ENCODE measurements at regions not wholly inside any gene's neighbourhood (a gene's known extent, or its start where the extent isn't known, plus 50 kb on each side); places are given as distances from the start of the nearest gene placed in this dataset.

GRCh38 chr22:22111267-22111751 is 128.7 kb upstream of the TOP3B start:
- Mint-ChIP-seq H3K27ac (peak overlapping the region; percentile 25 to 65), H3K4me1 (peaks cover 5 to 23% (median 10%) of the 10 kb centered on the region in 3 donors), H3K36me3 (no peaks in the 10 kb centered on the region), H3K9me3 (no peaks in the 10 kb centered on the region), H3K27me3 (no peaks in the 10 kb centered on the region), H3K4me3 (peak overlapping the region in 1 of 3 donors; percentile 60)
- ATAC-seq (replicated peaks in 1 of 4) (peak in 3 of 4 experiments; percentile 54 to 77 (median 60)), DNase-seq (peak in 1 of 35 experiments; percentile 18)
- Histone ChIP-seq H3K9me3 (no peaks in the 10 kb centered on the region), H3K4me3 (ENCODE audit: control insufficient read depth in 1 of 2, extremely low read depth in 1 of 2, low read length in 1 of 2) (no peak overlapping the region), H3K27ac (ENCODE audit: low read length) (no peak overlapping the region), H3K36me3 (ENCODE audit: control insufficient read depth in 2 of 2, extremely low read depth in 1 of 2, insufficient read depth in 1 of 2, low read length in 1 of 2) (no peaks in the 10 kb centered on the region), H3K4me1 (ENCODE audit: control insufficient read depth in 1 of 2, extremely low read depth in 1 of 2, insufficient read depth in 2 of 2, low read length in 2 of 2) (peaks cover 0 to 10% of the 10 kb centered on the region in 2 experiments), H3K27me3 (replicated peaks in 1 of 2; ENCODE audit: control insufficient read depth in 2 of 2, extremely low read depth in 1 of 2, insufficient read depth in 2 of 2, low read length in 1 of 2) (no peaks in the 10 kb centered on the region)
- 53% methylated on average over 4 of the region's 4 CpGs for WGBS (ENCODE audit: insufficient coverage)
- ChIA-PET CTCF (no interaction called here), POLR2A (no interaction called here)

- H3K27me3 ChIP-seq (replicated peaks in 1 of 2; ENCODE audit: control insufficient read depth in 2 of 2, extremely low read depth in 1 of 2, insufficient read depth in 2 of 2, low read length in 1 of 2) = no peaks in the 10 kb centered on the region
- Mint-ChIP-seq H3K36me3 (no peaks in the 10 kb centered on the region), H3K4me1 (peaks cover 5 to 23% (median 10%) of the 10 kb centered on the region in 3 donors), H3K27me3 (no peaks in the 10 kb centered on the region), H3K27ac (peak overlapping the region in 1 of 2 donors; percentile 63), H3K4me3 (peak overlapping the region in 1 of 3 donors; percentile 17), H3K9me3 (no peaks in the 10 kb centered on the region)
- H3K9me3 ChIP-seq = no peaks in the 10 kb centered on the region
- ChIA-PET POLR2A (no interaction called here), CTCF (no interaction called here)
- no peak overlapping the region for H3K27ac ChIP-seq (ENCODE audit: low read length)
- WGBS (ENCODE audit: insufficient coverage) = 0% methylated on average over 1 of the region's 7 CpGs
- peaks cover 0 to 10% of the 10 kb centered on the region in 2 experiments for H3K4me1 ChIP-seq (ENCODE audit: control insufficient read depth in 1 of 2, extremely low read depth in 1 of 2, insufficient read depth in 2 of 2, low read length in 2 of 2)
- H3K4me3 ChIP-seq (ENCODE audit: control insufficient read depth in 1 of 2, extremely low read depth in 1 of 2, low read length in 1 of 2) = no peak overlapping the region
- peak; percentile 64 to 87 (median 79) for ATAC-seq (replicated peaks in 1 of 4)
- DNase-seq = peak in 20 of 35 experiments; percentile 3 to 46 (median 16)
- H3K36me3 ChIP-seq (ENCODE audit: control insufficient read depth in 2 of 2, extremely low read depth in 1 of 2, insufficient read depth in 1 of 2, low read length in 1 of 2) = no peaks in the 10 kb centered on the region
These were observed 128.1 kb upstream of the TOP3B start for GRCh38 chr22:22110548-22111266.

DNA sequence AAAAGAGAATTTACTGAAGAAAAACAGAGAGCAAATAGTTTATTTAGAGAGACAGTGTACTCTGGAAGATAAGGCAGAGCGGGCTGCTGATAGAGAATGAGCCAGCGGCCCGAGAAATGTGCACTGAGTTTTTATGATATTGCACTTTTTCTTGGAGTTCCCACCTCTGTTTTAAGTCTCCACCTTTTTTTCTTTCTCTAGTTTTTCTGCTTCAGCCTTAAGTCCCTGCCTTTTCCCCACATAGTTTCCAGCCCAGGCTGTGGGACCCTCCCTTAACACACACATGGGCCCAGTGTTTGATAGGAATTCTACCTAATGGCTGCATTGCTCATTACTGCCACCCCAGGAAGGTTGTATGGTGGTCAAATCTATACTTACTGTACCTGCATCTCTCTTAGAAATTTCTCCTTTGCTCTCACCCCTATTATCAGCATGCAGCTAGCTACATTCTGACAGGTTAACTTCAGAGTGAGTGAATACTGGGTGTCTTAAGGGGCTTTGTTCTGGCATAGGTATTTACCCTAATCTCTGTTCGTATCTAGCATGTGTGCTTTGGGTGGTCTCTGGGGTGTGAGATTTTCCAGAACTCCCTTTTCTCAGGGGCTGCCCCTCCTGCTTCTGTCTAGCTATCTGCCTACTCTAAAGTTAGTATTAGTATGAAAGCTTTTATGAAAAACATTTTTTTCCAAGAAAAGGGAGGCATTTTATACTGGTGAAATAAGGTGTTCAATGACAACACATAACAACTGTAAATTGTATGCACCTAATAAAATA is 127.3 kb upstream of the TOP3B start:
- H3K4me1 ChIP-seq (ENCODE audit: control insufficient read depth in 1 of 2, extremely low read depth in 1 of 2, insufficient read depth in 2 of 2, low read length in 2 of 2) = peaks cover 0 to 10% of the 10 kb centered on the region in 2 experiments
- Mint-ChIP-seq H3K27me3 (peaks cover 5% of the 10 kb centered on the region in 2 donors), H3K4me1 (peaks cover 5 to 23% (median 10%) of the 10 kb centered on the region in 3 donors), H3K27ac (no peak overlapping the region), H3K4me3 (no peak overlapping the region), H3K9me3 (no peaks in the 10 kb centered on the region), H3K36me3 (no peaks in the 10 kb centered on the region)
- no peaks in the 10 kb centered on the region for H3K9me3 ChIP-seq
- no peaks in the 10 kb centered on the region for H3K36me3 ChIP-seq (ENCODE audit: control insufficient read depth in 2 of 2, extremely low read depth in 1 of 2, insufficient read depth in 1 of 2, low read length in 1 of 2)
- WGBS (ENCODE audit: insufficient coverage) = no CpG with 5 or more reads among the region's 4 CpGs
- H3K27me3 ChIP-seq (replicated peaks in 1 of 2; ENCODE audit: control insufficient read depth in 2 of 2, extremely low read depth in 1 of 2, insufficient read depth in 2 of 2, low read length in 1 of 2) = no peaks in the 10 kb centered on the region
- DNase-seq (no peak), ATAC-seq (replicated peaks in 1 of 4) (no peak)
- H3K27ac ChIP-seq (ENCODE audit: low read length) = no peak overlapping the region
- POLR2A ChIA-PET = no interaction called here
- CTCF ChIA-PET = no interaction called here
- H3K4me3 ChIP-seq (ENCODE audit: control insufficient read depth in 1 of 2, extremely low read depth in 1 of 2, low read length in 1 of 2) = no peak overlapping the region

DNA sequence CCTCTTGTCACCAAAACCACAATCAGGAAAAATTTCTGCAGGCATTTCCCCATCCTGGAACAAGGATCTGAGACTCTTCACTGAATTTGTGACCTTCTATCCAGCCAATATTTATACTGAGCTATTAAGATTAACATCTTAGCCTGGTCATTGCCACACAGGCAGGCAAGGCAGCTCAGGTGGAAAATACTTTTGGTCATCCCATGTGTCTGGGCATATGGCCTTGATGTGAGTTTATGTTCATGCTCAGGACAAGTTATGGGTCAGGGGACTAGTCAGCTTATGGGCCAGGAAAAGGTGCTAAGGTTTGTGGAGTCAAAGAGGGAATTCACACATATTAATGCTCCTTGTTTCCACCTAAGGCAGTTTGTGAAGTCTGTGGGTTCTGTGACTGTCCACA is 124.3 kb upstream of the TOP3B start:
- no peak overlapping the region for H3K27ac ChIP-seq (ENCODE audit: low read length)
- Mint-ChIP-seq H3K4me1 (peaks cover 5 to 18% (median 10%) of the 10 kb centered on the region in 3 donors), H3K27me3 (peaks cover 7 to 9% of the 10 kb centered on the region in 2 donors), H3K36me3 (no peaks in the 10 kb centered on the region), H3K9me3 (no peaks in the 10 kb centered on the region), H3K4me3 (no peak overlapping the region), H3K27ac (no peak overlapping the region)
- ATAC-seq (replicated peaks in 1 of 4) (no peak), DNase-seq (no peak)
- H3K4me3 ChIP-seq (ENCODE audit: control insufficient read depth in 1 of 2, extremely low read depth in 1 of 2, low read length in 1 of 2) = no peak overlapping the region
- H3K9me3 ChIP-seq = no peaks in the 10 kb centered on the region
- ChIA-PET CTCF (interaction anchor here in 1 of 2 donors (0.6 kb wide), 1 partner anchor 48 kb away, joined by 3 read pairs; no protein-coding TSS in a partner anchor), POLR2A (no interaction called here)
- peaks cover 0 to 2% of the 10 kb centered on the region in 2 experiments for H3K27me3 ChIP-seq (replicated peaks in 1 of 2; ENCODE audit: control insufficient read depth in 2 of 2, extremely low read depth in 1 of 2, insufficient read depth in 2 of 2, low read length in 1 of 2)
- H3K4me1 ChIP-seq (ENCODE audit: control insufficient read depth in 1 of 2, extremely low read depth in 1 of 2, insufficient read depth in 2 of 2, low read length in 2 of 2) = peaks cover 0 to 10% of the 10 kb centered on the region in 2 experiments
- no peaks in the 10 kb centered on the region for H3K36me3 ChIP-seq (ENCODE audit: control insufficient read depth in 2 of 2, extremely low read depth in 1 of 2, insufficient read depth in 1 of 2, low read length in 1 of 2)

DNA sequence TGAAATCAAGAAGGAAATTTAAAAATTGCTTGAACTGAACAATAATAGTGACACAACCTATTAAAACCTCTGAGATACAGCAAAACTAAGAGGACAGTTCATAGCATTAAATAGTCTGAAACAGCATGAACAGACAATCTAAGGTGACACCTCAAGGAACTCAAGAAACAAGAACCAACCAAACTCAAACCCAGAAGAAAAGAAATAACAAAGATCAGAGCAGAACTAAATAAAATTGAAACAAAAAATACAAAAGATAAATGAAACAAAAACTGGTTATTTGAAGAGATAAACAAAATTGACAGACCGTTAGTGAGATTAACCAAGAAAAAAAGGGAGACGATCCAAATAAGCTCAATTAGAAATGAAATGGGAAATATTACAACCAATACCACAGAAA is 122.8 kb upstream of the TOP3B start:
- H3K9me3 Mint-ChIP-seq = no peaks in the 10 kb centered on the region
- POLR2A ChIA-PET = no interaction called here
- no peak for ATAC-seq (replicated peaks in 1 of 4)
- H3K4me1 Mint-ChIP-seq = peaks cover 0 to 5% (median under 1%) of the 10 kb centered on the region in 3 donors
- H3K27ac Mint-ChIP-seq = no peak overlapping the region
- no peaks in the 10 kb centered on the region for H3K36me3 ChIP-seq (ENCODE audit: control insufficient read depth in 2 of 2, extremely low read depth in 1 of 2, insufficient read depth in 1 of 2, low read length in 1 of 2)
- no peak overlapping the region for H3K4me3 Mint-ChIP-seq
- H3K27me3 Mint-ChIP-seq = peaks cover 7 to 9% of the 10 kb centered on the region in 2 donors
- H3K27me3 ChIP-seq (replicated peaks in 1 of 2; ENCODE audit: control insufficient read depth in 2 of 2, extremely low read depth in 1 of 2, insufficient read depth in 2 of 2, low read length in 1 of 2) = peaks cover 0 to 2% of the 10 kb centered on the region in 2 experiments
- H3K9me3 ChIP-seq = no peaks in the 10 kb centered on the region
- CTCF ChIA-PET = no interaction called here
- WGBS (ENCODE audit: insufficient coverage) = no CpG with 5 or more reads among the region's 2 CpGs
- H3K4me3 ChIP-seq (ENCODE audit: control insufficient read depth in 1 of 2, extremely low read depth in 1 of 2, low read length in 1 of 2) = no peak overlapping the region
- DNase-seq = no peak
- H3K4me1 ChIP-seq (ENCODE audit: control insufficient read depth in 1 of 2, extremely low read depth in 1 of 2, insufficient read depth in 2 of 2, low read length in 2 of 2) = no peaks in the 10 kb centered on the region
- H3K36me3 Mint-ChIP-seq = no peaks in the 10 kb centered on the region
- no peak overlapping the region for H3K27ac ChIP-seq (ENCODE audit: low read length)

- peaks cover 7 to 9% of the 10 kb centered on the region in 2 donors for H3K27me3 Mint-ChIP-seq
- ChIA-PET POLR2A (no interaction called here), CTCF (no interaction called here)
- Histone ChIP-seq H3K36me3 (ENCODE audit: control insufficient read depth in 2 of 2, extremely low read depth in 1 of 2, insufficient read depth in 1 of 2, low read length in 1 of 2) (no peaks in the 10 kb centered on the region), H3K27me3 (replicated peaks in 1 of 2; ENCODE audit: control insufficient read depth in 2 of 2, extremely low read depth in 1 of 2, insufficient read depth in 2 of 2, low read length in 1 of 2) (peaks cover 0 to 2% of the 10 kb centered on the region in 2 experiments), H3K9me3 (no peaks in the 10 kb centered on the region), H3K4me1 (ENCODE audit: control insufficient read depth in 1 of 2, extremely low read depth in 1 of 2, insufficient read depth in 2 of 2, low read length in 2 of 2) (no peaks in the 10 kb centered on the region), H3K27ac (ENCODE audit: low read length) (no peak overlapping the region), H3K4me3 (ENCODE audit: control insufficient read depth in 1 of 2, extremely low read depth in 1 of 2, low read length in 1 of 2) (no peak overlapping the region)
- H3K36me3 Mint-ChIP-seq = no peaks in the 10 kb centered on the region
- no peaks in the 10 kb centered on the region for H3K9me3 Mint-ChIP-seq
- H3K4me3 Mint-ChIP-seq = no peak overlapping the region
- peaks cover 0 to 2% (median 0%) of the 10 kb centered on the region in 3 donors for H3K4me1 Mint-ChIP-seq
- peak in 2 of 35 experiments; percentile 7 to 11 for DNase-seq
- ATAC-seq (replicated peaks in 1 of 4) = no peak
- 83% methylated on average over 2 of the region's 8 CpGs for WGBS (ENCODE audit: insufficient coverage)
- H3K27ac Mint-ChIP-seq = no peak overlapping the region
These were observed 120.7 kb upstream of the TOP3B start for GRCh38 chr22:22103078-22103875.
